C4-2B (cell line): ENCODE measurements at regions not wholly inside any gene's neighbourhood (a gene's known extent, or its start where the extent isn't known, plus 50 kb on each side); places are given as distances from the start of the nearest gene placed in this dataset.
"Not testable (repeated sequence)": the region's sequence is repeated elsewhere in the genome, so short reads cannot be mapped to it uniquely, and the experiment has no call there.

Experiments
- ZFX ChIP-seq: fragments of 450-650 bp; IDR thresholded peaks from 2 replicates; pipeline ENCODE4 v1.6.1; 2017
- TF ChIP-seq, protein P1 (sequence below): fragments of 450-650 bp; conservative IDR thresholded peaks from 2 replicates; pipeline ENCODE4 v1.5.1; 2017; ENCODE audit warnings: mild to moderate bottlenecking

DNA sequence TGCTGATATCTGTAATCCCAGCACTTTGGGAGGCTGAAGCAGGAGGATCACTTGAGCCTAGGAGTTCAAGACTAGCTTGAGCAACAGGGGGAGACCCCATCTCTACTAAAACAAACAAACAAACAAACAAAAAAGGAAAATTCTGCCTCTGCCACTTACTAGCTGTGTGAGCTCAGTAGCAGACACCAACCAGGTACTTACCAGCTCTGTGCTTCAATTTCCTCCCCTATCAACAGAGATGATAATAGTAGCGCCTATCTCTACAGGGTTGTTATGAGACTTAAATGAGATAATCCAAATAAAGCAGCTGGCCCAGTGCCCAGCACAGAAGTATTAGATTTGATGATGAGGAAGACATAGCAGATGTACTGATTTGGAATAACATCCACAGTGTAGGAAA lies 120.3 kb downstream of the LRRC37A3 start:
- TF ChIP-seq, protein P1, sequence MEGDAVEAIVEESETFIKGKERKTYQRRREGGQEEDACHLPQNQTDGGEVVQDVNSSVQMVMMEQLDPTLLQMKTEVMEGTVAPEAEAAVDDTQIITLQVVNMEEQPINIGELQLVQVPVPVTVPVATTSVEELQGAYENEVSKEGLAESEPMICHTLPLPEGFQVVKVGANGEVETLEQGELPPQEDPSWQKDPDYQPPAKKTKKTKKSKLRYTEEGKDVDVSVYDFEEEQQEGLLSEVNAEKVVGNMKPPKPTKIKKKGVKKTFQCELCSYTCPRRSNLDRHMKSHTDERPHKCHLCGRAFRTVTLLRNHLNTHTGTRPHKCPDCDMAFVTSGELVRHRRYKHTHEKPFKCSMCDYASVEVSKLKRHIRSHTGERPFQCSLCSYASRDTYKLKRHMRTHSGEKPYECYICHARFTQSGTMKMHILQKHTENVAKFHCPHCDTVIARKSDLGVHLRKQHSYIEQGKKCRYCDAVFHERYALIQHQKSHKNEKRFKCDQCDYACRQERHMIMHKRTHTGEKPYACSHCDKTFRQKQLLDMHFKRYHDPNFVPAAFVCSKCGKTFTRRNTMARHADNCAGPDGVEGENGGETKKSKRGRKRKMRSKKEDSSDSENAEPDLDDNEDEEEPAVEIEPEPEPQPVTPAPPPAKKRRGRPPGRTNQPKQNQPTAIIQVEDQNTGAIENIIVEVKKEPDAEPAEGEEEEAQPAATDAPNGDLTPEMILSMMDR: not testable (repeated sequence)
- TF ChIP-seq ZFX: not testable (repeated sequence)
